NAMALWA (cell line): ENCODE measurements at regions not wholly inside any gene's neighbourhood (a gene's known extent, or its start where the extent isn't known, plus 50 kb on each side); places are given as distances from the start of the nearest gene placed in this dataset.

Source experiments
- DNase-seq: peaks from one replicate; pipeline ENCODE4 v3.0.0-alpha.2; 2015; ENCODE audit warnings: low spot score

DNA sequence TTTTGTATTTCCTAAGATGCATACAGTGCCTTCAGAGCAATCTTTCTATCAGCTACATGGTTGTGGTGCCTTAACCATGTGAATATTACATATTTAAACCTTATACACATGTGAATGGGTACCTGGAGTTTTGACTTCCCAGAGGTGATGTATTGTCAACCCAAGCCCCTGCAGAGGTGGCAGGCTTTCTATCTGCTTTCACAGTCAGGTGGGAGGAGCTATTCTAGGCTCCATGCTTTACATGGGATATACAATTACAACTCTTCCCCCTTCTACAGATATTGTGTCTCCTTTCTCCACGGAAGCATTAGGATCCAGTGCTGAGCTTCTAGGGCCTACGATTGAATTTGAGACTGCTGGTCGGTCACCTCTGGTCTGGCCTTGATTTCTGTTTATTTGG lies 89.8 kb upstream of the TUT7 start:
- no peak for DNase-seq

DNA sequence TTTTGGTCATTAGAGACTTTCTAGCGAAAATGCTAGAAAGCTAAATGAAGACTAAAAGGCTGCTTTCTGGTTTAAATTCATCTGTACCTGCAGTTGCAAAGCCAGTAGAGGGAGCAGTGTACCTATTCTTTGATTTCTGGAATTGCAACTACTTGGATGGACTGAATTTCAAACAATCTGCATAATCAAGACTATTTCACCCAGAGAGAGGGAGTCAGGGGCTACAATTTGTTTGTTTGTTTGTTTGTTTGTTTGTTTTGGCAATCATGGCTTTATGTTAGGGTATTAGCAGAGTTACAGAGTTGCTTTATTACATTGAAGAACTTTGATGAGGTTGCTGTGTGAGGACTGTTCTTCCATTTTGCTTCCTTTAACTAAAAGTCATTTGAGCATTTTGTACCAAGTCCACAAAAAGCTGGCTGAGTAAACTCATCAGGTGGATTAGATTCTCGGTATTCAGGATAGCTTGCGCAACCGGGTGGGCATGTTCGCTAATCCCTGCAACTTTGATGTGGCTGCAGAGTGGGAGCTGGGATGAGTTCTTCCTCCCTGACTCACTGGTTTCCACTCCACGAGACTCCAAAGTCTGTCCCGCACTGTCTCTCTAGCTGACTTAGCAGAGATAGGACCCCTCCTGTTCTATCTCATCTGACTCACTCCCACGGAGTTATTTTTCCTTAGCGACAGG lies 80.0 kb upstream of the TUT7 start:
- peak; percentile 62 for DNase-seq

DNA sequence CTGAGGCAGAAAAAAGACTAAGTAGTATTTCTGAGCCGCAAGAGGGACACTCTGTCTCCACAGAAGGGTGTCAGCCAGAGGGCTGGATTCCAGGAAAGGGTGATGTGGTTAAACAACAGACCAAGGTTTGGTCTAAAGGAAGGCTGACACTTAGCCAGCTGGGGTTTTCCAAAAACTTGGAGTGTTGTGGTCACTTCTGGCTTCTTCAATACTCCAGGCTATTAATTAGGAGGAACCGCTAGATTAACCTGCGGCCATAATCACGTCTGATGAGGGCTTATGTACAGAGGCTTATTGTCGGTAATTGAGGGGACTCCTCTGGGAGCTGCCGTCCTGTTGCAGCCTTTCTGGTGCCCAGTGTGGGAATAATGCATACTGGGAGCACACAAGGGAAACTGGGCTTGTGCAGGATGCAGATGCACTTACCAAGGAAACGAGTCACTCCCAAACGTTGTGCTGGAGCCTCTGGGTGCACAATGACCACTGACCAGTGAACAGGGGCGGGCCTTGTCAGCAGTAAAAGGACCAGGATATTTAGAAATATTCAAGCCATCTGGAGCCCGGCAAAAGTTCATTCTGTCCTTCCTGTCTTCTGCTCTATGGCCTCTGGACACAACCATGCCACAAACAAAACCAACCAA lies 70.2 kb upstream of the TUT7 start:
- DNase-seq = no peak

DNA sequence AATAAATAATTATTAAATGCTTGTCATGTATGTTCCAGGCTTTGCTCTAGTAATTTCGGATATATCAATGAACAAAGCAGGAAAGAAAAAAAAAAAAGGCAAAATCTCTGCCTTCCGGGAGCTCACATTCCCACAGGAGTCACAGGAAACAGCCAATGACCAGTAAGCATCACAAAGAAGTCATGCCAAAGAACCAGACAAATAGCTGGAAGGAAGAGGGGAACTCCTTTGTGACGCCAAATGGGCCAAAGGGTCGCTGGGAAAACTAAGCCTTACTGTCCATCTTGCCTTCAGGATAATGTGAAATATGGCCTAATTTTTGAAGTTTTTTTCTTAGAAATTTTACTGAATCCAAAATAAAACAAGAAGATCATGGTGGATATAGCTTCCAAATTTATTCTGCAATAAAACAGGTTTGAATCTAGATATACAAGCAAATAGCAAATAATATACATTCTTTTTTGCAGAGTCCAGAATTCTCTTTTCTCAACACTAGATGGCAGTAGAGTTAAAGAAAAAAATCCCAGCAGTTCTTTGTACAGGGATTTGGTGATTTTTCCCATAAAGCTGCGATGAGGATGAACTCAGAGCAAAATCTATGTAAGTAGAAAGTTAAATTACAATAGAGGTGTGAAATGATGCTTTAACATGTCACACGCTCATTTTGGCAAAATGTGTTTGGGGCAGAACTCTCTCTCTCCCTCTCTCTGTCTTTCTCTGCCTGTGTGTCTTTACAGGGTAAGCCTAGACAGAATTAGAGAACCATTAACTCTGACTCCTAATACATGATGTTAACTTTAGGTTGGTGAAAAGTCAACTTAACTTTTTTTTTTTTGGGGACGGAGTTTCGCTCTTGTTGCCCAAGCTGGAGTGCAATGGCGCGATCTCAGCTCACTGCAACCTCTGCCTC lies 60.0 kb upstream of the TUT7 start:
- peak; percentile 50 for DNase-seq

DNA sequence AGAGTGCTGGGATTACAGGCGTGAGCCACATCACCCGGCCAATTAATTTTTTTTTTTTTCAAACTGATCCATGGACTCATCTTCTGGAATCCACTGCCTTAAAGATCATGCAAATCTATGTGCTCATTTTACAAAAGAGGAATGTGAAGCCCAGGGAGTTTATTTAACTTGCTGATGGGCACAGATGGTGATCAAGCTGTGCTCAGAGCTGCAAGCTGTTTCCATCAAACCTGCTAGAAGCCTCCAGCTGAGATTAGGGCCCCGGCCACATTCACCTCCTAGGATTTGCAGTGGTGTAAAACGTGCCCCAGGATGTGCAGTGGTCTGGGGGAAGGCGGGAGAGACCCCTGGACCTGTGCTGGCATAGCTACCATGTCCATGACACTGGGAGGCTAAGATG lies 56.1 kb upstream of the TUT7 start:
- DNase-seq = no peak

DNA sequence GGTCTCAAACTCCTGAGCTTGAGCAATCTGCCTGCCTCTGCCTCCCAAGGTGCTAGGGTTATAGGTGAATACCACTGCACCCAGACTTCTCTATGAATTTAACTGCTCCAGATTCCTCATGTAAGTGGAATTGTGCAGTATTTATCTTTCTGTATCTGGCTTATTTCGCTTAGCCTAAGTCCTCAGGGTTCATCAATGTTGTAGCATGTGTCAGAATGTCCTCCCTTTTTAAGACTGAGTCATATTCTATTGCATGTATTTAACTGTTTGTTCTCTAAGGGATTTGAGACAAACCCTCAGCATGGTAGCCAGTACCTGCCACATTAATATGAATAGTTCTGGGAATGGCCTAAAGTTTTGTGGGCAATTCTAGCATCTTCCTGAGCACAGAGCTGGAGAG lies 53.9 kb upstream of the TUT7 start:
- no peak for DNase-seq

DNA sequence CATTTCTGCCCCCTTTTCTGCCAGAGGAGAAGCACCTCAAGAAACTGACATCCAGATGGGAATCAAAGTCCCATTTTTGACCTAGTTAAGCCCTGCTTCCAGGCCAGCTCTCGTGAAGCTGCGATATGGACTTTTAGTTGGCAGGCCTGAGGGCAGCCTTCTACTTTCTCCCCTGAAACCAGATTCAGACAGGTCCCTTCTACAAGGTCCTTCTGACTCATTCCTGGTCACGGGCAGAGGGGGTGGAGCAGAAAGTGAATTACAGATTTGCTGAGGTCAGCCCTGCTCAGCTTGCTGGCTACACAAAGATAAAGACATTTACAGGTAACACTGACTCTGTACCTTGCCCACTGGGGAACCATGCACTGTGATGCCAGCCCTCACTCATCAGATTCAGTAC lies 52.8 kb upstream of the TUT7 start:
- no peak for DNase-seq

DNA sequence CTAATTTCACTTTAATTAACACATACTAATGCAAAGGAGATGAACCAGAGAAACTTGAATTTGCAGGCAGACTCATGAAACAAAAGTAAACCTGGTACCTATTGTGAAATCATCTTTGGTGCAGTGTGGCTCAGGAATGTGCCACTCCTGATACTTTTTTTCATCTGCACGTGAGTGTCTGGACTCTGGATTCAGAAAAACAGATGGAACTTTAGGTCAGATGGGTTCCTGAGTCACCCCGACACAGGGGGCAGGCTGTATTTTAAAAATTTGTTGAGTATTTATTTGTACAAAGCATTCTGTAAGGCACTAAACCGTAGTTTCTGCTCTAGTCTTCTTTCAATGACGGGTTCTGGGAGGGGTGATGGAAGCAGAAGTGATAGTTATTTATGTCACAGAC lies 52.2 kb upstream of the TUT7 start:
- no peak for DNase-seq

DNA sequence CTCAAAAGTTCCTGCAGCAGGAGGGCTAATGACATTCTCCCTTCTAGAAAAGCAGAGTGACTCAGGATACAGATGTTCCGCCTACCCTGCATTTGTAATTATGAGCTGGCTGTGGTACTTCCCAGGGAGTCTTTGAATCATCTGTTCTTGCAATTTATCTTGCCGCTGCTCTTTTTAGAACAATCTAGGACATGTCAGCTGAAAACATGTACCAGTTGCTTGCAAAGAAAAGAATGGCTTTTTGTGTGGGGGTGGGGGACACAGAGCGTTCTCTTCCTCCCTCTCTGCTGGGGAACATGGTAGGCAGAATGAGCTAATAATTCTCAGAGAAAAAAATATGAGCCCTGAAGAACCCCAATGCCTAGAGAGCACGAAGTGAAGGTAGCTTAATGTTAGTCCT lies 51.7 kb upstream of the TUT7 start:
- no peak for DNase-seq

DNA sequence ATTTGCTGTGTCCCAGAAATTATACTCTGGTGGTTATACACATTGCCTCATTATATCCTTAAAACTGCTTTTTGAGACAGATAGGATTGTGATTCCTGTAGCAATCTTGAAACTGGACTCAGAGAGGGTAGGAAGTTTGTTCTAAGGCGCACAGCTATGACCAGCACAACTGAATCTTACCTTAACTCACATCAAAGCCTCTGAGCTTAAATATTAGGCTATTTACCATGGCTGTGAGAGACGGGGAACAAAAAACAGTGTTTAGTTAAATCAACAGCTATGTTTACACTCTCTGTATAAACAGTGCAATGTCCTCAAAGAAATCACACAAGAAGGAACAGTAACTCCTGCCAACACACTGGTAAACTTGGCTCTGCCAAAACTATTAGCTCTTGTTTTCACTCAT lies 50.9 kb upstream of the TUT7 start:
- no peak for DNase-seq
